ENCODE measurements at regions not wholly inside any gene's neighbourhood (a gene's known extent, or its start where the extent isn't known, plus 50 kb on each side); places are given as distances from the start of the nearest gene placed in this dataset.

- no peak for DNase-seq (ENCODE audit: extremely low read depth, low read depth)
Observed at GRCh38 chr11:87972133-87972532, 203.1 kb downstream of the RAB38 start.

GRCh38 chr11:87971354-87971753 lies 203.9 kb downstream of the RAB38 start:
- no peak for DNase-seq (ENCODE audit: extremely low read depth, low read depth)

GRCh38 chr11:87970762-87971161 lies 204.5 kb downstream of the RAB38 start:
- DNase-seq (ENCODE audit: extremely low read depth, low read depth) = no peak

GRCh38 chr11:87967459-87967858 lies 207.8 kb downstream of the RAB38 start:
- no peak for DNase-seq (ENCODE audit: extremely low read depth, low read depth)

- DNase-seq (ENCODE audit: extremely low read depth, low read depth) = no peak
Observed at GRCh38 chr11:87966694-87967093, 208.5 kb downstream of the RAB38 start.

- no peak for DNase-seq (ENCODE audit: extremely low read depth, low read depth)
Observed at GRCh38 chr11:87966216-87966615, 209.0 kb downstream of the RAB38 start.

- DNase-seq (ENCODE audit: extremely low read depth, low read depth) = no peak
Observed at GRCh38 chr11:87961606-87962005, 213.6 kb downstream of the RAB38 start.

GRCh38 chr11:87957961-87958360 lies 217.3 kb downstream of the RAB38 start:
- no peak for DNase-seq (ENCODE audit: extremely low read depth, low read depth)

- no peak for DNase-seq (ENCODE audit: extremely low read depth, low read depth)
Observed at GRCh38 chr11:87954476-87954875, 220.8 kb downstream of the RAB38 start.

- DNase-seq (ENCODE audit: extremely low read depth, low read depth) = no peak
Observed at GRCh38 chr11:87942786-87943185, 232.5 kb downstream of the RAB38 start.

- no peak for DNase-seq (ENCODE audit: extremely low read depth, low read depth)
Observed at GRCh38 chr11:87934182-87934581, 241.1 kb downstream of the RAB38 start.

- no peak for DNase-seq (ENCODE audit: extremely low read depth, low read depth)
Observed at GRCh38 chr11:87926250-87926970, 248.8 kb downstream of the RAB38 start.

- no peak for DNase-seq (ENCODE audit: extremely low read depth, low read depth)
Observed at GRCh38 chr11:87924125-87924524, 251.1 kb downstream of the RAB38 start.

GRCh38 chr11:87917111-87917510 lies 258.1 kb downstream of the RAB38 start:
- no peak for DNase-seq (ENCODE audit: extremely low read depth, low read depth)

- DNase-seq (ENCODE audit: extremely low read depth, low read depth) = no peak
Observed at GRCh38 chr11:87909178-87909577, 266.1 kb downstream of the RAB38 start.

GRCh38 chr11:87908086-87908485 lies 267.2 kb downstream of the RAB38 start:
- no peak for DNase-seq (ENCODE audit: extremely low read depth, low read depth)

GRCh38 chr11:87903345-87903744 lies 271.9 kb downstream of the RAB38 start:
- DNase-seq (ENCODE audit: extremely low read depth, low read depth) = no peak

- no peak for DNase-seq (ENCODE audit: extremely low read depth, low read depth)
Observed at GRCh38 chr11:87901341-87901740, 273.9 kb downstream of the RAB38 start.

- DNase-seq (ENCODE audit: extremely low read depth, low read depth) = no peak
Observed at GRCh38 chr11:87897921-87898320, 277.3 kb downstream of the RAB38 start.

GRCh38 chr11:87897071-87897470 lies 278.2 kb downstream of the RAB38 start:
- DNase-seq (ENCODE audit: extremely low read depth, low read depth) = no peak

GRCh38 chr11:87894961-87895360 lies 280.3 kb downstream of the RAB38 start:
- no peak for DNase-seq (ENCODE audit: extremely low read depth, low read depth)

- no peak for DNase-seq (ENCODE audit: extremely low read depth, low read depth)
Observed at GRCh38 chr11:87892291-87892690, 283.0 kb downstream of the RAB38 start.

- DNase-seq (ENCODE audit: extremely low read depth, low read depth) = no peak
Observed at GRCh38 chr11:87889126-87889525, 286.1 kb downstream of the RAB38 start.
